H54 (cell line): ENCODE measurements at regions not wholly inside any gene's neighbourhood (a gene's known extent, or its start where the extent isn't known, plus 50 kb on each side); places are given as distances from the start of the nearest gene placed in this dataset.
"Not testable (repeated sequence)": the region's sequence is repeated elsewhere in the genome, so short reads cannot be mapped to it uniquely, and the experiment has no call there.

Experiments used
- DNase-seq: peaks from one replicate; pipeline ENCODE4 v3.0.0; 2011; ENCODE audit warnings: low spot score, mixed read lengths; ENCODE audit not compliant: insufficient read length
- FAIRE-seq: peaks from 3 replicates; lab custom pipeline; 2011; peaks lifted over from hg19 to GRCh38; lab: Jason Lieb, UNC
- POLR2A ChIP-seq: IDR thresholded peaks from 2 replicates; pipeline ENCODE4 v1.6.1; 2011; ENCODE audit warnings: low read depth, mild to moderate bottlenecking, low read length

DNA sequence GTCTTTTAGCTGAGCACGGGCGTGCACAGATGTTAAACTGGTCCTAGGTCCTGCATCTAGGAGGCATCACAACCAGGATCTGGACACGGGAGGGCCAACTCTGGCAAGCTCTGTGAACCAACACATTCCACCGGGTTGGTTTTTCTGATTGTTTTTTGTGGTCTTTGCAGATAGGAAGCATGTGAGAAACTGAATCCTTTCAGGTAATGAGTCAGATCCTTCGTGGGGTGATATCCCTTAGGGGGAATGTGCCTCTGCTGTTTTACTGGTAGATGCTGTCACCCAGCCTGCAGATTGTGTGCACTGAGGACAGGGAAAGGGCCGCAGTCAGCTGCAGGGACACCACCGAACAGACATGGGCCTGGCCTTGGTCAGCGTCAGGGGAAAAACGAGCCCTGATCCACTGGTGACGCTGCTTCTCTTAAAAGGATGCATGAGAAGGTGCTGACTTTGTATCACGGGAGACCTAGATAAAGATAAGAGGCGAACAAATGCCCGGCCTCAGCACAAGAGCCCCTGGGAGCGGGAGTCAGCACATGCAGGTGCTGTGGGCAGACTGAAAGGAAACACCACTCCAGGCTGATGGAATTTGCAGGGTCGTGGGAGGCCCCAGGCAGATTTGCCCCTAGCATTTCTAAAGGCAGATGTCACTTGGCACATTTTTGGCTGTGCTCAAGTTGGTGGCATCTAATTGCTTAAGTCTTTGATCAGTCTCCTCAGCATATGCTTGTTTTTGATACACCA, 51.1 kb downstream of the DOP1B start:
- TF ChIP-seq POLR2A = no peak
- DNase-seq (peak; percentile 55), FAIRE-seq (no peak)

- FAIRE-seq (no peak), DNase-seq (no peak)
- no peak for TF ChIP-seq POLR2A
Observed at GRCh38 chr21:36208326-36209013, 51.8 kb downstream of the DOP1B start.

- TF ChIP-seq POLR2A = no peak
- DNase-seq (no peak), FAIRE-seq (no peak)
Observed at GRCh38 chr21:36209626-36210171, 53.1 kb downstream of the DOP1B start.

- TF ChIP-seq POLR2A = no peak
- no peak for DNase-seq
- no peak for FAIRE-seq
Observed at GRCh38 chr21:36210779-36211659, 54.4 kb downstream of the DOP1B start.

GRCh38 chr21:36211660-36212512, 55.3 kb downstream of the DOP1B start:
- DNase-seq (peak; percentile 83), FAIRE-seq (no peak)
- no peak for TF ChIP-seq POLR2A

GRCh38 chr21:36212513-36212780, 55.8 kb downstream of the DOP1B start:
- DNase-seq = no peak
- FAIRE-seq = no peak
- no peak for TF ChIP-seq POLR2A

DNA sequence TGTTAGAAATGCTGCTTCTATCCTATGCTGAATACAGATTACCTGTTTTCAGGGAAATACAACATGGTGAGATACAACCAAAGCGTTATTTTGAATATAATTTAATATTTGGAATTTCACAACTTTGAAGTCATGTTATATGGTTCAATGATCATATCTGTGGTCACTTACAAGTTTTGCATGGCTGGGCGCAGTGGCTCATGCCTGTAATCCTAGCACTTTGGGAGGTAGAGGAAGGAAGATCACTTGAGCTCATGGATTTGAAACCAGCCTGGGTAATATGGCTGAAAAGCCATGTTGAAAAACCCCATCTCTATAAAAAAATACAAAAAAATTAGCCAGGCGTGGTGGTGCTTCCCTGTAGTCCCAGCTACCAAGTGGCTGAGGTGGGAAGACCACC, 57.9 kb downstream of the DOP1B start:
- no peak for DNase-seq
- TF ChIP-seq POLR2A = no peak
- no peak for FAIRE-seq

- FAIRE-seq = no peak
- no peak for DNase-seq
- no peak for TF ChIP-seq POLR2A
Observed at GRCh38 chr21:36217743-36218142, 61.1 kb downstream of the DOP1B start.

DNA sequence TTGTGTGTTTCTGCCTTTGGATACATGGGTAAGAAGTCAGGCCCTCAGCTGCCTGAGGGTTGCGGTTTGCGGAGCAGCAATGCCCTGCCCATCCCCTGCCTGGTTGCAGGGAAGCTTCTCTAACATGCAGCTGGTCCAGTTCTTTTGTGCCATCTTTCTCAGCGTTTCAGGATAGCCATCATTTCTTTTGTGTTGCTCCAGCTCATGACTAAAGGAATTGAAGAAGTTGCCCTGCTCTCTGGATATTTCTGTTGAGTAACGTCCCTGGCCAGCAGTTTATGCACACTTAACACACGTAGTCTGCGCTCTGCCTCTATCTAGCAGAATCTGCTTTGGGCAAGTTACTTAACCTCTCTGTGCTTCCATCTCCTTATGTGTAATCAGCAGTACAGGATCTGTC, 62.1 kb downstream of the DOP1B start:
- DNase-seq (no peak), FAIRE-seq (no peak)
- no peak for TF ChIP-seq POLR2A

- DNase-seq = no peak
- FAIRE-seq = no peak
- TF ChIP-seq POLR2A = no peak
Observed at GRCh38 chr21:36223451-36223850, 66.8 kb downstream of the DOP1B start.

- FAIRE-seq (no peak), DNase-seq (no peak)
- TF ChIP-seq POLR2A = no peak
Observed at GRCh38 chr21:36229181-36229580, 72.6 kb downstream of the DOP1B start.

GRCh38 chr21:36231444-36231843, 74.8 kb downstream of the DOP1B start:
- not testable (repeated sequence) for DNase-seq, FAIRE-seq

- DNase-seq = no peak
Observed at GRCh38 chr21:36232641-36233040, 76.0 kb downstream of the DOP1B start.

More at GRCh38 chr21:36232641-36233040, 76.0 kb downstream of the DOP1B start:
- no peak for FAIRE-seq
- no peak for TF ChIP-seq POLR2A
